Muscle of arm (tissue), 1 donor: ENCODE measurements at regions not wholly inside any gene's neighbourhood (a gene's known extent, or its start where the extent isn't known, plus 50 kb on each side); places are given as distances from the start of the nearest gene placed in this dataset.
"Not testable (repeated sequence)": the region's sequence is repeated elsewhere in the genome, so short reads cannot be mapped to it uniquely, and the experiment has no call there.

Experiments used
- DNase-seq: peaks from one replicate; pipeline ENCODE4 v3.0.0-alpha.2; 2013

- DNase-seq = not testable (repeated sequence)
Observed at GRCh38 chr1:761791-762190, 75.3 kb upstream of the OR4F16 start.

- not testable (repeated sequence) for DNase-seq
Observed at GRCh38 chr1:771449-771848, 85.0 kb upstream of the OR4F16 start.

GRCh38 chr1:777480-778180 lies 91.2 kb upstream of the OR4F16 start:
- not testable (repeated sequence) for DNase-seq

GRCh38 chr1:778451-779278 lies 92.2 kb upstream of the OR4F16 start:
- peak; percentile 99 for DNase-seq

- peak; percentile 4 for DNase-seq
Observed at GRCh38 chr1:779621-780020, 93.2 kb upstream of the OR4F16 start.

- DNase-seq = no peak
Observed at GRCh38 chr1:788835-789234, 102.4 kb upstream of the OR4F16 start.

- DNase-seq = not testable (repeated sequence)
Observed at GRCh38 chr1:789606-790005, 103.2 kb upstream of the OR4F16 start.

- DNase-seq = not testable (repeated sequence)
Observed at GRCh38 chr1:790388-790930, 104.0 kb upstream of the OR4F16 start.

- not testable (repeated sequence) for DNase-seq
Observed at GRCh38 chr1:794310-794709, 107.9 kb upstream of the OR4F16 start.

- not testable (repeated sequence) for DNase-seq
Observed at GRCh38 chr1:794918-795584, 108.6 kb upstream of the OR4F16 start.

- not testable (repeated sequence) for DNase-seq
Observed at GRCh38 chr1:797649-798048, 111.2 kb upstream of the OR4F16 start.

- DNase-seq = not testable (repeated sequence)
Observed at GRCh38 chr1:800397-800796, 113.9 kb upstream of the OR4F16 start.

GRCh38 chr1:804378-805115 lies 118.1 kb upstream of the OR4F16 start:
- DNase-seq = not testable (repeated sequence)

- DNase-seq = not testable (repeated sequence)
Observed at GRCh38 chr1:805310-805709, 118.4 kb upstream of the SAMD11 start.

GRCh38 chr1:807066-807465 lies 116.7 kb upstream of the SAMD11 start:
- not testable (repeated sequence) for DNase-seq

GRCh38 chr1:807699-808390 lies 115.9 kb upstream of the SAMD11 start:
- DNase-seq = not testable (repeated sequence)

- DNase-seq = not testable (repeated sequence)
Observed at GRCh38 chr1:810949-811348, 112.8 kb upstream of the SAMD11 start.

- DNase-seq = not testable (repeated sequence)
Observed at GRCh38 chr1:812535-813127, 111.1 kb upstream of the SAMD11 start.

GRCh38 chr1:814543-814942 lies 109.2 kb upstream of the SAMD11 start:
- DNase-seq = not testable (repeated sequence)
